HG03175 (cell line): ENCODE measurements at regions not wholly inside any gene's neighbourhood (a gene's known extent, or its start where the extent isn't known, plus 50 kb on each side); places are given as distances from the start of the nearest gene placed in this dataset.

Experiments used
- ATAC-seq: cut with Tn5 transposase; IDR thresholded peaks from one replicate; pipeline ENCODE4 v1.9.1; 2021; ENCODE audit warnings: mild to moderate bottlenecking, moderate library complexity; ENCODE audit not compliant: unreplicated experiment

- ATAC-seq: no peak
Measured at GRCh38 chr4:122516376-122516775, 59.9 kb upstream of the IL2 start.

- ATAC-seq: no peak
Measured at GRCh38 chr4:122514671-122515070, 58.1 kb upstream of the IL2 start.

GRCh38 chr4:122512430-122512829 lies 55.9 kb upstream of the IL2 start:
- ATAC-seq: no peak

GRCh38 chr4:122508083-122508482 lies 51.6 kb upstream of the IL2 start:
- ATAC-seq: no peak
